ENCODE measurements at regions not wholly inside any gene's neighbourhood (a gene's known extent, or its start where the extent isn't known, plus 50 kb on each side); places are given as distances from the start of the nearest gene placed in this dataset.
A peak's percentile ranks its signal among the peaks of the same experiment; 100 is the strongest.

- DNase-seq = no peak
These were observed 571.2 kb upstream of the WWC1 start for GRCh38 chr5:167720259-167720658.

GRCh38 chr5:167720676-167721260 is 570.7 kb upstream of the WWC1 start:
- DNase-seq = no peak

- DNase-seq = no peak
These were observed 569.5 kb upstream of the WWC1 start for GRCh38 chr5:167721926-167722440.

- DNase-seq = peak; percentile 42 to 76
These were observed 568.1 kb upstream of the WWC1 start for GRCh38 chr5:167723254-167723871.

- DNase-seq = no peak
These were observed 566.2 kb upstream of the WWC1 start for GRCh38 chr5:167725264-167725663.

- DNase-seq = no peak
These were observed 565.7 kb upstream of the WWC1 start for GRCh38 chr5:167725741-167726140.

GRCh38 chr5:167726642-167727041 is 564.8 kb upstream of the WWC1 start:
- no peak for DNase-seq

- no peak for DNase-seq
These were observed 561.3 kb upstream of the WWC1 start for GRCh38 chr5:167730121-167730520.

- no peak for DNase-seq
These were observed 560.8 kb upstream of the WWC1 start for GRCh38 chr5:167730656-167731055.

GRCh38 chr5:167731951-167732350 is 559.5 kb upstream of the WWC1 start:
- no peak for DNase-seq

GRCh38 chr5:167732499-167732898 is 558.9 kb upstream of the WWC1 start:
- no peak for DNase-seq

- no peak for DNase-seq
These were observed 554.5 kb upstream of the WWC1 start for GRCh38 chr5:167736992-167737391.

GRCh38 chr5:167743695-167744464 is 547.6 kb upstream of the WWC1 start:
- no peak for DNase-seq

- no peak for DNase-seq
These were observed 545.6 kb upstream of the WWC1 start for GRCh38 chr5:167745868-167746267.

GRCh38 chr5:167750586-167750985 is 540.9 kb upstream of the WWC1 start:
- DNase-seq = no peak

- DNase-seq = no peak
These were observed 538.5 kb upstream of the WWC1 start for GRCh38 chr5:167752936-167753335.

GRCh38 chr5:167753725-167754490 is 537.5 kb upstream of the WWC1 start:
- DNase-seq = no peak

- DNase-seq = no peak
These were observed 536.9 kb upstream of the WWC1 start for GRCh38 chr5:167754501-167755021.

GRCh38 chr5:167755420-167755819 is 536.0 kb upstream of the WWC1 start:
- no peak for DNase-seq

GRCh38 chr5:167759057-167759821 is 532.2 kb upstream of the WWC1 start:
- DNase-seq = no peak

- DNase-seq = no peak
These were observed 527.7 kb upstream of the WWC1 start for GRCh38 chr5:167763772-167764171.

- peak; percentile 64 to 71 for DNase-seq
These were observed 526.7 kb upstream of the WWC1 start for GRCh38 chr5:167764641-167765289.

Measured in NCI-H526 (cell line).